Upper lobe of left lung (tissue), 6 donors: ENCODE measurements at regions not wholly inside any gene's neighbourhood (a gene's known extent, or its start where the extent isn't known, plus 50 kb on each side); places are given as distances from the start of the nearest gene placed in this dataset.

Experiments used
- ATAC-seq, 2 donors: fragments of 200-7000 bp; cut with Tn5 transposase; one replicate each; pipeline ENCODE4 v1.9.1; 2022; ENCODE audit warnings: mild to moderate bottlenecking in 2 of 2, moderate library complexity in 2 of 2; ENCODE audit not compliant: low FRiP score in 2 of 2
- DNase-seq, 2 donors: peaks; one replicate each; pipeline ENCODE4 v3.0.0-alpha.2; 2019 to 2020
- H3K27ac ChIP-seq, 4 donors: fragments of 200-600 bp; sonication (generic); one replicate each; pipeline ENCODE4 v1.5.1; 2016 to 2019
- H3K27me3 ChIP-seq, 4 donors: fragments of 200-600 bp; sonication (generic); one replicate each; pipeline ENCODE4 v1.5.1; 2017 to 2019
- H3K36me3 ChIP-seq, 4 donors: fragments of 200-600 bp; sonication (generic); one replicate each; pipeline ENCODE4 v1.5.1; 2016 to 2019
- H3K4me1 ChIP-seq, 4 donors: fragments of 200-600 bp; sonication (generic); one replicate each; pipeline ENCODE4 v1.5.1; 2018 to 2019
- H3K4me3 ChIP-seq, 4 donors: fragments of 200-600 bp; sonication (generic); one replicate each; pipeline ENCODE4 v1.5.1; 2017 to 2019; ENCODE audit warnings: mild to moderate bottlenecking in 2 of 4, moderate library complexity in 1 of 4
- H3K9me3 ChIP-seq, 4 donors: fragments of 200-600 bp; sonication (generic); one replicate each; pipeline ENCODE4 v1.5.1; 2018 to 2019
- EP300 ChIP-seq, 4 donors: sonication (generic); formaldehyde crosslinking; IDR thresholded peaks; one replicate each; pipeline ENCODE4 v1.5.1; 2017; ENCODE audit warnings: antibody characterized with exemption in 4 of 4, control low read depth in 2 of 4
- POLR2A ChIP-seq, 4 donors: fragments of 450-650 bp; IDR thresholded peaks; one replicate each; pipeline ENCODE4 v1.5.1; 2016 to 2017; ENCODE audit warnings: antibody characterized with exemption in 4 of 4, mild to moderate bottlenecking in 2 of 4
- POLR2AphosphoS5 ChIP-seq, 2 donors: sonication (generic); formaldehyde crosslinking; IDR thresholded peaks; one replicate each; pipeline ENCODE4 v1.5.1; 2017; ENCODE audit warnings: antibody characterized with exemption in 2 of 2
- whole genome bisulfite sequencing, 2 donors: methylation state at CpG; one replicate each; pipeline ENCODE4 v1.1.5; 2017 to 2018; 5-methylcytosine and 5-hydroxymethylcytosine counted together
- TF ChIP-seq, protein P1 (sequence below), 6 experiments: fragments of 450-650 bp in 4 of 6; fragments of 200-600 bp in 2 of 6; sonication (generic) in 2 of 6; IDR thresholded peaks; one replicate each; pipeline ENCODE4 v1.5.1; 2016 to 2019; ENCODE audit warnings: antibody characterized with exemption in 6 of 6
- donor health status: DM: no; HTN: no; CAD: no; lungs with moderate emphysema.
- donor health status: DM: no; HTN: yes; CAD: no; lungs with severe emphysema.

DNA sequence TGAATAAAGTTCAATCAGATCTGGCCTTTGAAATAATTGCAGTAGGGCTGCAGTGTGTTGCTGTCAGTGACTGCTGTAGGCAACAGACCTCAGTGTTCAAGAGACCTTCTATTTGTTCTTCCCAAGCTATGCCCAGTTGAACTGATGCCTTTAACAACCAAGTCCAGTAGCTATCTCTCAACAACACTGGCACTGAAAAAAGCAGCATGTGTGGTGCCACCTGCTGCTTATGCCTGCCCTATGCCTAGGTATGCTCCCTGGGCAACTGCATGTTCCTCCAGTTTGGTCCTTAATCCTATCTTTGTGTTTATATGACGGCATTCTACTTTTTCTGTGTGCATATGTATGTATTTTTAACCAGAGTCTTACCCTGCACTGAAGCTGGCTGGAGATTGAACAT is 523.9 kb upstream of the MEX3C start:
- no peak for DNase-seq
- ATAC-seq: no peak
- Histone ChIP-seq H3K9me3 (no peaks in the 10 kb centered on the region), H3K27me3 (no peaks in the 10 kb centered on the region), H3K4me3 (no peak overlapping the region), H3K27ac (no peak overlapping the region), H3K36me3 (no peaks in the 10 kb centered on the region), H3K4me1 (no peaks in the 10 kb centered on the region)
- TF ChIP-seq, protein P1, sequence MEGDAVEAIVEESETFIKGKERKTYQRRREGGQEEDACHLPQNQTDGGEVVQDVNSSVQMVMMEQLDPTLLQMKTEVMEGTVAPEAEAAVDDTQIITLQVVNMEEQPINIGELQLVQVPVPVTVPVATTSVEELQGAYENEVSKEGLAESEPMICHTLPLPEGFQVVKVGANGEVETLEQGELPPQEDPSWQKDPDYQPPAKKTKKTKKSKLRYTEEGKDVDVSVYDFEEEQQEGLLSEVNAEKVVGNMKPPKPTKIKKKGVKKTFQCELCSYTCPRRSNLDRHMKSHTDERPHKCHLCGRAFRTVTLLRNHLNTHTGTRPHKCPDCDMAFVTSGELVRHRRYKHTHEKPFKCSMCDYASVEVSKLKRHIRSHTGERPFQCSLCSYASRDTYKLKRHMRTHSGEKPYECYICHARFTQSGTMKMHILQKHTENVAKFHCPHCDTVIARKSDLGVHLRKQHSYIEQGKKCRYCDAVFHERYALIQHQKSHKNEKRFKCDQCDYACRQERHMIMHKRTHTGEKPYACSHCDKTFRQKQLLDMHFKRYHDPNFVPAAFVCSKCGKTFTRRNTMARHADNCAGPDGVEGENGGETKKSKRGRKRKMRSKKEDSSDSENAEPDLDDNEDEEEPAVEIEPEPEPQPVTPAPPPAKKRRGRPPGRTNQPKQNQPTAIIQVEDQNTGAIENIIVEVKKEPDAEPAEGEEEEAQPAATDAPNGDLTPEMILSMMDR (IDR thresholded peaks at IDR 0.05): no peak
- TF ChIP-seq POLR2AphosphoS5 (IDR thresholded peaks at IDR 0.05): no peak
- TF ChIP-seq EP300 (IDR thresholded peaks at IDR 0.05): no peak
- no peak for TF ChIP-seq POLR2A (IDR thresholded peaks at IDR 0.05)
- 21 to 61% methylated on average over 1 of the region's 1 CpG for WGBS, 2 donors

GRCh38 chr18:51721996-51722395 is 524.5 kb upstream of the MEX3C start:
- Histone ChIP-seq H3K9me3 (no peaks in the 10 kb centered on the region), H3K27me3 (no peaks in the 10 kb centered on the region), H3K27ac (no peak overlapping the region), H3K4me3 (no peak overlapping the region), H3K36me3 (no peaks in the 10 kb centered on the region), H3K4me1 (no peaks in the 10 kb centered on the region)
- WGBS, 2 donors: 71 to 73% methylated on average over 2 of the region's 2 CpGs
- ATAC-seq (no peak), DNase-seq (no peak)
- TF ChIP-seq EP300 (IDR thresholded peaks at IDR 0.05) (no peak), POLR2A (IDR thresholded peaks at IDR 0.05) (no peak), POLR2AphosphoS5 (IDR thresholded peaks at IDR 0.05) (no peak)
- TF ChIP-seq, protein P1 (IDR thresholded peaks at IDR 0.05): no peak

- DNase-seq (no peak), ATAC-seq (no peak)
- Histone ChIP-seq H3K36me3 (no peaks in the 10 kb centered on the region), H3K27ac (no peak overlapping the region), H3K27me3 (no peaks in the 10 kb centered on the region), H3K9me3 (no peaks in the 10 kb centered on the region), H3K4me1 (no peaks in the 10 kb centered on the region), H3K4me3 (no peak overlapping the region)
- no peak for TF ChIP-seq EP300 (IDR thresholded peaks at IDR 0.05)
- TF ChIP-seq, protein P1 (IDR thresholded peaks at IDR 0.05): no peak
- no peak for TF ChIP-seq POLR2A (IDR thresholded peaks at IDR 0.05)
- no peak for TF ChIP-seq POLR2AphosphoS5 (IDR thresholded peaks at IDR 0.05)
- WGBS, 2 donors: 66% methylated on average over 9 of the region's 9 CpGs
These were observed 527.6 kb upstream of the MEX3C start for GRCh38 chr18:51724790-51725721.

DNA sequence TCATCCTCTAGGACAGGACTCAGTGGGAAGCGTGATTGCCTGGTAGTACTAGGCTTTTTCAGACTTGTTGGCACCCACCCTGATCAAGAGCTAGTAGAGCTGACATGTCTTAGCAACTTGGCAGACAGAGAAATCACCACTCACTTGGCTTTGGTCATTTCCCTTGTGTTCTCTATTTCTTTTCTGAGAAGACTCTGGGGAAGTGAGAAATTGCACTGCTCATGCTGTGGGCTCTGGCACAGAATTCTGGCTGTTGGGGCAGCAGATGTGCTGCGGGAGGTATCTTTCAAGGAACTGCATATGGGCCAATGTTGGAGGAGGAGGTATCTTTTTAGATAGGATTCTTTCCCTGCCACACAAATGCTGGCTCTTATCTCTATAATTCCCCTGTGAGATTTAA is 529.1 kb upstream of the MEX3C start:
- Histone ChIP-seq H3K36me3 (no peaks in the 10 kb centered on the region), H3K9me3 (no peaks in the 10 kb centered on the region), H3K4me3 (no peak overlapping the region), H3K4me1 (no peaks in the 10 kb centered on the region), H3K27me3 (no peaks in the 10 kb centered on the region), H3K27ac (no peak overlapping the region)
- WGBS, 2 donors: 87 to 95% methylated on average over 2 of the region's 2 CpGs
- no peak for ATAC-seq
- no peak for DNase-seq
- TF ChIP-seq EP300 (IDR thresholded peaks at IDR 0.05): no peak
- no peak for TF ChIP-seq POLR2A (IDR thresholded peaks at IDR 0.05)
- TF ChIP-seq, protein P1 (IDR thresholded peaks at IDR 0.05): no peak
- TF ChIP-seq POLR2AphosphoS5 (IDR thresholded peaks at IDR 0.05): no peak

GRCh38 chr18:51727780-51728179 is 530.3 kb upstream of the MEX3C start:
- no peaks in the 10 kb centered on the region for H3K27me3 ChIP-seq
- no peaks in the 10 kb centered on the region for H3K36me3 ChIP-seq
- H3K9me3 ChIP-seq: no peaks in the 10 kb centered on the region
- TF ChIP-seq POLR2AphosphoS5 (IDR thresholded peaks at IDR 0.05) (no peak), EP300 (IDR thresholded peaks at IDR 0.05) (no peak), POLR2A (IDR thresholded peaks at IDR 0.05) (no peak)
- TF ChIP-seq, protein P1 (IDR thresholded peaks at IDR 0.05): no peak
- no peaks in the 10 kb centered on the region for H3K4me1 ChIP-seq
- no peak overlapping the region for H3K27ac ChIP-seq
- H3K4me3 ChIP-seq: no peak overlapping the region
- ATAC-seq: no peak
- no peak for DNase-seq
